Liver (tissue), 3 donors: ENCODE measurements at regions not wholly inside any gene's neighbourhood (a gene's known extent, or its start where the extent isn't known, plus 50 kb on each side); places are given as distances from the start of the nearest gene placed in this dataset.

ENCODE experiments used
- ATF3 ChIP-seq: IDR thresholded peaks from 2 replicates; pipeline ENCODE4 v1.6.1; 2016; ENCODE audit warnings: antibody characterized with exemption
- CTCF ChIP-seq: fragments of 150-350 bp; IDR thresholded peaks from 2 replicates; pipeline ENCODE4 v1.5.1; 2017; ENCODE audit warnings: improper control_type of control experiment, low read depth, low read length; ENCODE audit not compliant: missing input control
- EGR1 ChIP-seq, 2 donors: IDR thresholded peaks; 2 replicates each; pipeline ENCODE4 v1.6.1; 2016 to 2018; ENCODE audit warnings: antibody characterized with exemption in 2 of 2, low read depth in 2 of 2
- FOXA1 ChIP-seq: IDR thresholded peaks from 2 replicates; pipeline ENCODE4 v1.6.1; 2016; ENCODE audit warnings: antibody characterized with exemption
- JUND ChIP-seq, 2 donors: IDR thresholded peaks; 2 replicates each; pipeline ENCODE4 v1.6.1; 2016; ENCODE audit warnings: antibody characterized with exemption in 2 of 2
- MAX ChIP-seq: IDR thresholded peaks from 2 replicates; pipeline ENCODE4 v1.6.1; 2016; ENCODE audit warnings: antibody characterized with exemption
- RAD21 ChIP-seq, 2 donors: IDR thresholded peaks; 2 replicates each; pipeline ENCODE4 v1.6.1; 2016; ENCODE audit warnings: antibody characterized with exemption in 2 of 2, mild to moderate bottlenecking in 2 of 2
- REST ChIP-seq: IDR thresholded peaks from 2 replicates; pipeline ENCODE4 v1.6.1; 2016; ENCODE audit warnings: antibody characterized with exemption, mild to moderate bottlenecking
- SP1 ChIP-seq: IDR thresholded peaks from 2 replicates; pipeline ENCODE4 v1.6.1; 2018; ENCODE audit warnings: antibody characterized with exemption, mild to moderate bottlenecking
- TAF1 ChIP-seq: conservative IDR thresholded peaks from 2 replicates; pipeline ENCODE4 v1.6.1; 2016; ENCODE audit warnings: antibody characterized with exemption, mild to moderate bottlenecking
- YY1 ChIP-seq: IDR thresholded peaks from 2 replicates; pipeline ENCODE4 v1.6.1; 2016; ENCODE audit warnings: antibody characterized with exemption, mild to moderate bottlenecking
- ZBTB33 ChIP-seq: IDR thresholded peaks from 2 replicates; pipeline ENCODE4 v1.6.1; 2016; ENCODE audit warnings: antibody characterized with exemption
- donor health status: healthy.
- donor health status: healthy.

- TF ChIP-seq TAF1: no peak
- no peak for TF ChIP-seq CTCF
- no peak for TF ChIP-seq YY1
- TF ChIP-seq RAD21 (IDR thresholded peaks at IDR 0.05): no peak
- TF ChIP-seq MAX: no peak
- TF ChIP-seq JUND (IDR thresholded peaks at IDR 0.05): no peak
- no peak for TF ChIP-seq SP1
- no peak for TF ChIP-seq ZBTB33
- TF ChIP-seq FOXA1: no peak
- TF ChIP-seq REST: no peak
- no peak for TF ChIP-seq EGR1 (IDR thresholded peaks at IDR 0.05; ENCODE audit: low read depth in 2 of 2)
- no peak for TF ChIP-seq ATF3
Observed at GRCh38 chr6:142602972-142603371, 301.2 kb downstream of the ADGRG6 start.
